Left lung (tissue), 4 donors: ENCODE measurements at regions not wholly inside any gene's neighbourhood (a gene's known extent, or its start where the extent isn't known, plus 50 kb on each side); places are given as distances from the start of the nearest gene placed in this dataset.

ENCODE experiments used
- ATAC-seq: fragments of 200-7000 bp; cut with Tn5 transposase; one replicate; pipeline ENCODE4 v1.9.1; 2020; ENCODE audit warnings: moderate library complexity
- DNase-seq, 4 donors: peaks; one replicate each; pipeline ENCODE4 v3.0.0-alpha.2; 2013 to 2020
- H3K27ac ChIP-seq, 2 donors: fragments of 200-600 bp; sonication (generic) in 1 of 2; one replicate each; pipeline versions ENCODE4 v1.5.0 to v1.8.0; 2020 to 2021
- H3K27me3 ChIP-seq, 2 donors: fragments of 200-600 bp; sonication (generic) in 1 of 2; one replicate each; pipeline versions ENCODE4 v1.5.0 to v1.8.0; 2020 to 2021
- H3K36me3 ChIP-seq, 2 donors: fragments of 200-600 bp; sonication (generic) in 1 of 2; one replicate each; pipeline versions ENCODE4 v1.5.0 to v1.8.0; 2020 to 2021
- H3K4me1 ChIP-seq, 2 donors: fragments of 200-600 bp; one replicate each; pipeline ENCODE4 v1.8.0; 2021
- H3K4me3 ChIP-seq, 2 donors: fragments of 200-600 bp; sonication (generic) in 1 of 2; one replicate each; pipeline versions ENCODE4 v1.5.0 to v1.8.0; 2020 to 2021; ENCODE audit warnings: mild to moderate bottlenecking in 1 of 2
- H3K9me3 ChIP-seq, 2 donors: fragments of 200-600 bp; sonication (generic) in 1 of 2; one replicate each; pipeline versions ENCODE4 v1.5.0 to v1.8.0; 2020 to 2021
- CTCF ChIP-seq, 2 donors: fragments of 200-600 bp; sonication (generic) in 1 of 2; IDR thresholded peaks; one replicate each; pipeline versions ENCODE4 v1.5.0 to v1.8.0; 2021; ENCODE audit warnings: antibody characterized with exemption in 2 of 2
- intact Hi-C, 2 donors: fragments of 100-400 bp; cut with DNase I; formaldehyde crosslinking; loops; one replicate each; pipeline versions ENCODE4 v1.11.2 to v1.14.2; 2022
- donor health status: DM: no; HTN: yes; CAD: no.
- donor health status: DM: no; HTN: no; CAD: no.

- DNase-seq = no peak
- Histone ChIP-seq H3K4me1 (no peaks in the 10 kb centered on the region), H3K9me3 (no peaks in the 10 kb centered on the region), H3K4me3 (no peak overlapping the region), H3K27me3 (no peaks in the 10 kb centered on the region), H3K27ac (no peak overlapping the region), H3K36me3 (no peaks in the 10 kb centered on the region)
- ATAC-seq = no peak
- intact Hi-C loops = no loop called here
- no peak for TF ChIP-seq CTCF (IDR thresholded peaks at IDR 0.05)
Measured at GRCh38 chr2:200086911-200087310, 131.5 kb downstream of the MAIP1 start.

GRCh38 chr2:200087451-200087850, 132.1 kb downstream of the MAIP1 start:
- Histone ChIP-seq H3K4me3 (no peak overlapping the region), H3K9me3 (no peaks in the 10 kb centered on the region), H3K27me3 (no peaks in the 10 kb centered on the region), H3K27ac (no peak overlapping the region), H3K36me3 (no peaks in the 10 kb centered on the region), H3K4me1 (no peaks in the 10 kb centered on the region)
- DNase-seq (no peak), ATAC-seq (no peak)
- TF ChIP-seq CTCF (IDR thresholded peaks at IDR 0.05) = no peak
- intact Hi-C loops = no loop called here

- intact Hi-C loops = no loop called here
- Histone ChIP-seq H3K27me3 (no peaks in the 10 kb centered on the region), H3K27ac (no peak overlapping the region), H3K9me3 (no peaks in the 10 kb centered on the region), H3K36me3 (no peaks in the 10 kb centered on the region), H3K4me1 (no peaks in the 10 kb centered on the region), H3K4me3 (no peak overlapping the region)
- ATAC-seq = no peak
- TF ChIP-seq CTCF (IDR thresholded peaks at IDR 0.05) = no peak
- DNase-seq = no peak
Measured at GRCh38 chr2:200089040-200089755, 133.8 kb downstream of the MAIP1 start.

- Histone ChIP-seq H3K27me3 (no peaks in the 10 kb centered on the region), H3K4me1 (no peaks in the 10 kb centered on the region), H3K4me3 (no peak overlapping the region), H3K9me3 (no peaks in the 10 kb centered on the region), H3K36me3 (no peaks in the 10 kb centered on the region), H3K27ac (no peak overlapping the region)
- no peak for TF ChIP-seq CTCF (IDR thresholded peaks at IDR 0.05)
- intact Hi-C loops = no loop called here
- no peak for DNase-seq
- ATAC-seq = no peak
Measured at GRCh38 chr2:200089756-200090109, 134.4 kb downstream of the MAIP1 start.

- TF ChIP-seq CTCF (IDR thresholded peaks at IDR 0.05) = no peak
- intact Hi-C loops = no loop called here
- DNase-seq = no peak
- Histone ChIP-seq H3K36me3 (no peaks in the 10 kb centered on the region), H3K27ac (no peak overlapping the region), H3K4me1 (no peaks in the 10 kb centered on the region), H3K4me3 (no peak overlapping the region), H3K9me3 (no peaks in the 10 kb centered on the region), H3K27me3 (no peaks in the 10 kb centered on the region)
- ATAC-seq = no peak
Measured at GRCh38 chr2:200090683-200091082, 135.3 kb downstream of the MAIP1 start.
